ENCODE measurements at regions not wholly inside any gene's neighbourhood (a gene's known extent, or its start where the extent isn't known, plus 50 kb on each side); places are given as distances from the start of the nearest gene placed in this dataset.

GRCh38 chr15:48061605-48062004, 59.2 kb upstream of the SLC24A5 start:
- TF ChIP-seq CTCF (IDR thresholded peaks at IDR 0.05; ENCODE audit: poor library complexity, severe bottlenecking) (no peak), RAD21 (conservative IDR thresholded peaks at IDR 0.05) (no peak), REST (IDR thresholded peaks at IDR 0.05; ENCODE audit: borderline replicate concordance) (no peak), EP300 (conservative IDR thresholded peaks at IDR 0.05; ENCODE audit: poor library complexity, severe bottlenecking) (no peak)
